GM12873 (cell line): ENCODE measurements at regions not wholly inside any gene's neighbourhood (a gene's known extent, or its start where the extent isn't known, plus 50 kb on each side); places are given as distances from the start of the nearest gene placed in this dataset.

Experiments
- TF ChIP-seq, protein P1 (sequence below): IDR thresholded peaks from 2 replicates; pipeline ENCODE4 v1.5.1; 2012; ENCODE audit warnings: low read depth, mild to moderate bottlenecking, moderate library complexity, low read length, control low read depth; ENCODE audit not compliant: insufficient read depth; ENCODE audit errors: missing control alignments

DNA sequence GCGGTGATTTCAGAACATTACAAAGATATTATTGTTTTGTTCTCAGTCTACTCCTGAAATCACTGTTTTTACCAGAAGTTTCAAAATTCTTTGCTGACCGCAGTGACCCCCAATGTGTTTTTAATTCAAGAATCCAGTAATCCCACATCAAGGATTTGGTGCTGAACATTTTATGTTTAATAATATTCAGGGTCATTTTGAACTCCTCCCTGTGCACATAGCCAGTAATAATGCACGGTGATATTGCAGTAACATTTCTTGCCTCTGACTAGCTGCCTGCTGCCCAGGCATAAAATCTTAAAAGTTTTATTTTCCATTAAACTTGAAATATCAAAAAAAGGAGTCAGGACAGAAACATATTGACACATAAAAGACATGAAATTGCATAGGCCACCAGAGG is 443.4 kb upstream of the NCAM2 start:
- TF ChIP-seq, protein P1, sequence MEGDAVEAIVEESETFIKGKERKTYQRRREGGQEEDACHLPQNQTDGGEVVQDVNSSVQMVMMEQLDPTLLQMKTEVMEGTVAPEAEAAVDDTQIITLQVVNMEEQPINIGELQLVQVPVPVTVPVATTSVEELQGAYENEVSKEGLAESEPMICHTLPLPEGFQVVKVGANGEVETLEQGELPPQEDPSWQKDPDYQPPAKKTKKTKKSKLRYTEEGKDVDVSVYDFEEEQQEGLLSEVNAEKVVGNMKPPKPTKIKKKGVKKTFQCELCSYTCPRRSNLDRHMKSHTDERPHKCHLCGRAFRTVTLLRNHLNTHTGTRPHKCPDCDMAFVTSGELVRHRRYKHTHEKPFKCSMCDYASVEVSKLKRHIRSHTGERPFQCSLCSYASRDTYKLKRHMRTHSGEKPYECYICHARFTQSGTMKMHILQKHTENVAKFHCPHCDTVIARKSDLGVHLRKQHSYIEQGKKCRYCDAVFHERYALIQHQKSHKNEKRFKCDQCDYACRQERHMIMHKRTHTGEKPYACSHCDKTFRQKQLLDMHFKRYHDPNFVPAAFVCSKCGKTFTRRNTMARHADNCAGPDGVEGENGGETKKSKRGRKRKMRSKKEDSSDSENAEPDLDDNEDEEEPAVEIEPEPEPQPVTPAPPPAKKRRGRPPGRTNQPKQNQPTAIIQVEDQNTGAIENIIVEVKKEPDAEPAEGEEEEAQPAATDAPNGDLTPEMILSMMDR = no peak

DNA sequence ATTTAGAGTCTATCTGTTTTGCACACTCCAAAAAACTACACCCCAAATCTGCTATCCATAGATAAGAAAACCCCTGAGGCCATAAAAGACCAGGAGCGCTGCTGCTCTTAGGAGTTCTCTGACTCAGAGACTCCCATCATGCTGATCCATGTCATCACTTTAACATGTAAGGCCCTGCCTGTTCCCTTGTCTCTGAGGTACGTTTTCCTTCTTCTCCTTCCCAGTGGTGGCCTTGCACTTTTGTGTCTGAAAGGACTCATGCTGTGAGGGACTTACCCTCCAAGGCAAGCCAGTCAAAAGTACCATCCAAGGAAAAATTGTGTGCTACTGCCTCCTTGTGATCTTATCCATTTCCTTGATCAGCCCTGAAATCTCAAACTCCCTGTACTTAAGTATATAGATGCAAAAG is 427.4 kb upstream of the NCAM2 start:
- TF ChIP-seq, protein P1 = no peak

DNA sequence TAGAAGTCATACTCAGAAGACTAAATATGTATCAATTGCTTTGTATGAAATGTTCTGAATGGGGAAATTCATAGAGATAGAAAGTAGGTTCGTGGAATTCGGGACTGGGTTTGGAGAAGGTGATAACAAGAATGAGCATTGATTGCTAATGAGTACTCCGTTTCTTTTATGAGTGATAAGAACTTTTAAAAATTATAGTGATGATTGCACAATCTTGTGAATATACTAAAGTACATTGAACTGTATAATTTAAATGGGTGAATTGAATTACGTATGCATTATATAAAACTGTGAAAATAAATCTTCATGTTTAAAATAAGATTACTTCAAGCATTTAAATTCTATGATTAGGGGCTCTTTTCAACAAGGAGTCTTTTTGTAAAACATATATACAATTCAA is 425.6 kb upstream of the NCAM2 start:
- TF ChIP-seq, protein P1 = no peak

DNA sequence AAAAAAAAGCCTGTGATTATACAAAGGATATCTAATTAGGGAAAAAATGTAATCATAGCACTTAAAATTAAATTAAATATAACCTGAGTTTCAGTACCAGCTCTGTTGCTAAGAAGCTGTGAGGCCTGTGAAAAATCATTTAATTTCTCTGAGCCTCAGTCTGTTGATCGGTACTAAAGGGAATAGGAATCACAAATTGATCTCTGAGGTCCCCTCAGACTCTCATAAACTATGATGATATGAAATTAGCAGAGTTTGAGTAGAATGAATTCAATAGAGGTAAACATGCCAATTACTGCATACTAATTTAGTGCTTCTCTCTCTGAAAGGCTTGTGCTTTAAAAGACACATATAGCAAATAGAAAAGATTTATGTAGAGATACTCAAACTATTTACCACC is 416.8 kb upstream of the NCAM2 start:
- TF ChIP-seq, protein P1 = no peak

DNA sequence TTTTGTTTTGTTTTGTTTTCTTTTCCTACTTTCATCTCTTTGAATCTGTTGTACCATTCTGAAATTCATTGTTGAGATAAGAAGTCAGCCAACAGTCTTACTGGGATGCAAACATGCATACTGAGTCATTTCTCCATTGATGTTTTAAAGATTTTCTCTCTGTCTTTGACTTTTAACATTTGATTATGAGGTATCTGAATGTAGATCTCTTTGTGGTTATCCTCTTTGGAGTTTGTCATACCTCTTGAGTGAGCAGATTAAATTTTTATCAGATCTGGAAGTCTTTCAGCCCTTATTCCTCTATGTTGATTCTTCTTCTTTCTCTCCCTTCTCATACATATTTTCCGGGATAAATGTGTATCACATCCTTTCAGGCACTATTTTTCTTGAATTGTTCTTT is 406.9 kb upstream of the NCAM2 start:
- TF ChIP-seq, protein P1 = no peak

DNA sequence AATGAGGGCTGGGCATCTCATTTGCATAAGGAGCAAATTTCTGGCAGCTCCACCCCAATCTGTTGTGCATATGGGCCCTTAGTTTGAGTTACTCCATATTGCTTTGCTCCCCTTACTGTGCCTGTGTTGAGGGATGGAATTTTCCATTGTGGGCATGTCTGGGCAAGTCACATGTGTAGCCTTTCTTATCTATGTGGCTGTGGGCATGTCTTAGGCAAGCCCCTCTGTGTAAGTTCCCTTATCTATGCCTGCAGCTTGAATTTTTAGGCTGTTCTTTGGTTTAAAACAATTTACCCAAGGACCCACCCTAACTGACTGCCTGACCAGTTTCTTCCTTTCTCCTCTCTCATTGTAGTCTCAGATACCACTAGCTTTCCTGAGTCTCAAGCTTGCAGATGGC is 405.7 kb upstream of the NCAM2 start:
- TF ChIP-seq, protein P1 = no peak

DNA sequence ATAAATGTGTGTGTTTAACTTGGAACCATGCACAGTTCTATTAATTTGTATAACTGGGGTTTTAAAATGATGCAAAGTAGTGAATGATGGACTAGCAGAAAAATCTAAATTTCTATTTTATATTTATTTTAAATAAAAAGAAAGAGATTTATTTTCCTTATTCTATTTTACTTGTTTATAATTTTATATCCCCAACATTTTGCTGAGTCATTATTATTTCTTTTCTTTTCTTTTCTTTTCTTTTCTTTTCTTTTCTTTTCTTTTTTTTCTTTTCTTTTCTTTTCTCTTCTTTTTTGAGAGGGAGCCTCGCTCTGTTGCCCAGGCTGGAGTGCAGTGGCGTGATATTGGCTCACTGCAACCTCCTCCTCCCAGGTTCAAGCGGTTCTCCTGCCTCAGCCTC is 395.0 kb upstream of the NCAM2 start:
- TF ChIP-seq, protein P1 = no peak
